CD4-positive, alpha-beta memory T cell (primary cell): ENCODE measurements at regions not wholly inside any gene's neighbourhood (a gene's known extent, or its start where the extent isn't known, plus 50 kb on each side); places are given as distances from the start of the nearest gene placed in this dataset.

Source experiments
- CTCF ChIA-PET: fragments of 350-600 bp; sonication (Branson Sonifier 250); formaldehyde crosslinking; loops from one replicate; lab custom pipeline; 2021; ENCODE audit warnings: inconsistent platforms; ENCODE audit not compliant: partially characterized antibody; lab: Charles Lee
- POLR2A ChIA-PET: fragments of 350-600 bp; sonication (Branson Sonifier 250); formaldehyde crosslinking; loops from one replicate; lab custom pipeline; 2021; ENCODE audit not compliant: partially characterized antibody; lab: Charles Lee
- DNase-seq, 5 donors: peaks; one replicate each; pipeline versions ENCODE4 v3.0.0 to v3.0.0-alpha.2; 2020 to 2022; ENCODE audit warnings: mixed read lengths in 1 of 5
- H3K27ac ChIP-seq: one replicate; pipeline ENCODE4 v1.7.0; 2013; ENCODE audit warnings: low read depth, low read length
- H3K27me3 ChIP-seq: 2 replicates; pipeline ENCODE4 v1.7.0; 2013; ENCODE audit warnings: mild to moderate bottlenecking, low read length, moderate library complexity; ENCODE audit not compliant: insufficient read depth
- H3K36me3 ChIP-seq: 2 replicates; pipeline ENCODE4 v1.7.0; 2013; ENCODE audit warnings: mild to moderate bottlenecking, low read length, moderate library complexity; ENCODE audit not compliant: insufficient read depth
- H3K4me1 ChIP-seq: 2 replicates; pipeline ENCODE4 v1.7.0; 2013; ENCODE audit warnings: mild to moderate bottlenecking, low read length, moderate library complexity; ENCODE audit not compliant: insufficient read depth
- H3K4me3 ChIP-seq, 2 donors: one replicate each; pipeline ENCODE4 v1.7.0; 2013; ENCODE audit warnings: low read length in 2 of 2, mild to moderate bottlenecking in 1 of 2
- H3K9me3 ChIP-seq, 2 donors: one replicate each; pipeline ENCODE4 v1.7.0; 2013; ENCODE audit warnings: low read length in 2 of 2, control low read depth in 1 of 2; ENCODE audit not compliant: control insufficient read depth in 1 of 2
- H3K27ac Mint-ChIP-seq, 7 donors: one replicate each; pipeline ENCODE4 v1.8.0; 2020 to 2021; ENCODE audit warnings: mixed read lengths in 7 of 7, mild to moderate bottlenecking in 6 of 7, inconsistent platforms in 3 of 7, moderate library complexity in 3 of 7
- H3K27me3 Mint-ChIP-seq, 2 donors: one replicate each; pipeline ENCODE4 v1.8.0; 2020 to 2021; ENCODE audit warnings: mixed read lengths in 2 of 2
- H3K36me3 Mint-ChIP-seq, 2 donors: one replicate each; pipeline ENCODE4 v1.8.0; 2020 to 2021; ENCODE audit warnings: mixed read lengths in 2 of 2, inconsistent platforms in 1 of 2, mild to moderate bottlenecking in 1 of 2
- H3K4me1 Mint-ChIP-seq, 4 donors: one replicate each; pipeline ENCODE4 v1.8.0; 2020 to 2021; ENCODE audit warnings: mixed read lengths in 4 of 4, mild to moderate bottlenecking in 1 of 4
- H3K4me3 Mint-ChIP-seq, 8 donors: one replicate each; pipeline ENCODE4 v1.8.0; 2020 to 2021; ENCODE audit warnings: mixed read lengths in 8 of 8, mild to moderate bottlenecking in 7 of 8, moderate library complexity in 6 of 8, inconsistent platforms in 3 of 8
- H3K9me3 Mint-ChIP-seq, 8 donors: one replicate each; pipeline ENCODE4 v1.8.0; 2020 to 2021; ENCODE audit warnings: mixed read lengths in 8 of 8, mild to moderate bottlenecking in 5 of 8, inconsistent platforms in 3 of 8, moderate library complexity in 1 of 8
- intact Hi-C: fragments of 100-400 bp; cut with micrococcal nuclease; formaldehyde crosslinking; loops from one replicate; pipeline ENCODE4 v1.15.1; 2023

DNA sequence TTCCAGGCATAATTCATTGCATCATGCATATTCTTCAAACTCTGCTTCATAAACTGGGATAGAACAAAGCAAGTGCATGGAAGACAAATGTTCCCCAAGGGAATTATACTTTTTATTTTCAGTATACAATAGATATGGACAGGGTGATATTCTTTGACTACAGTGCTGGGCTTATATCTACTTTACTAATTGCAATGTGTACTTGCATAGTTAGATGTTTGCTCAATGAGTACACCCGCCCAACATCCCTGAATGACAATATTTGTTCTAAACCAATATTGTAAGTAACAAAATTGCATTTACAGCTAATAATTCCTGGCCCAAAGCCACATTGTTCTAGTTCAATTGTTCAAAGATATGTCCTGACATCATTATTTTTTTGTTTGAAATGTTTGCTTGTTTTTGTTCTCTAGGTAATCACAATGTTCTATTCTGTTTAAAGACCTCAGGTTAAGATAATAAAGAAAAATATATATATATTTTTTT, 171.4 kb downstream of the PTN start:
- POLR2A ChIA-PET = no interaction called here
- Mint-ChIP-seq H3K9me3 (peaks cover 0 to 10% (median 4%) of the 10 kb centered on the region in 8 donors), H3K27me3 (no peaks in the 10 kb centered on the region), H3K4me3 (no peak overlapping the region), H3K4me1 (no peaks in the 10 kb centered on the region), H3K36me3 (no peaks in the 10 kb centered on the region), H3K27ac (no peak overlapping the region)
- no peaks in the 10 kb centered on the region for H3K9me3 ChIP-seq
- H3K27me3 ChIP-seq = no peaks in the 10 kb centered on the region
- intact Hi-C loops = no loop called here
- H3K4me1 ChIP-seq = no peaks in the 10 kb centered on the region
- DNase-seq = no peak
- H3K4me3 ChIP-seq = no peak overlapping the region
- no peak overlapping the region for H3K27ac ChIP-seq
- no peaks in the 10 kb centered on the region for H3K36me3 ChIP-seq
- CTCF ChIA-PET = no interaction called here

GRCh38 chr7:137169282-137169698, 174.2 kb downstream of the PTN start:
- no peaks in the 10 kb centered on the region for H3K36me3 ChIP-seq
- ChIA-PET POLR2A (no interaction called here), CTCF (no interaction called here)
- Mint-ChIP-seq H3K27me3 (no peaks in the 10 kb centered on the region), H3K9me3 (peaks cover 0 to 13% (median 5%) of the 10 kb centered on the region in 8 donors), H3K4me1 (no peaks in the 10 kb centered on the region), H3K4me3 (no peak overlapping the region), H3K36me3 (no peaks in the 10 kb centered on the region), H3K27ac (no peak overlapping the region)
- DNase-seq = no peak
- H3K27me3 ChIP-seq = no peaks in the 10 kb centered on the region
- H3K27ac ChIP-seq = no peak overlapping the region
- H3K4me1 ChIP-seq = no peaks in the 10 kb centered on the region
- H3K4me3 ChIP-seq = no peak overlapping the region
- no peaks in the 10 kb centered on the region for H3K9me3 ChIP-seq
- intact Hi-C loops = no loop called here

DNA sequence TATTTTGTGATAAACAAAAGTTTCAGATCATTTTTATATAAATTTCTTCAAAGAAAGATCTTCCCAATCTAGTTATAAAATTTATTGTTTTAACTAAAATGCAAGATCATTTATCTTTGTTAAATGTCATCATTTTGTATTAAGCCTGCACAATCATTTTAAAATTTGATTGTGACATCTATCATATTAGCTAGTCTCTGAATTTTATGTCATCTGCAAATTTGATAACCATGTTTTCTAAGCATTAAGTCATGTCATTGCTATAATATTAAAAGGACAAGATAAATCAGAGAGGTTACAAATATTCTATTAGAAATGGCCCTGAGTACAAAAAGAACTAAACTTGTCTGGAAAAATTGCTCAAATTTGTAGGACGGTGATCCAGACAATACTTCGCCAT, 175.9 kb downstream of the PTN start:
- Mint-ChIP-seq H3K36me3 (no peaks in the 10 kb centered on the region), H3K9me3 (peaks cover 0 to 14% (median 6%) of the 10 kb centered on the region in 8 donors), H3K4me1 (no peaks in the 10 kb centered on the region), H3K27me3 (no peaks in the 10 kb centered on the region), H3K4me3 (no peak overlapping the region), H3K27ac (no peak overlapping the region)
- no peak overlapping the region for H3K27ac ChIP-seq
- H3K36me3 ChIP-seq = no peaks in the 10 kb centered on the region
- no peaks in the 10 kb centered on the region for H3K4me1 ChIP-seq
- DNase-seq = no peak
- POLR2A ChIA-PET = no interaction called here
- no peaks in the 10 kb centered on the region for H3K27me3 ChIP-seq
- CTCF ChIA-PET = no interaction called here
- intact Hi-C loops = no loop called here
- H3K9me3 ChIP-seq = no peaks in the 10 kb centered on the region
- no peak overlapping the region for H3K4me3 ChIP-seq

- H3K27me3 Mint-ChIP-seq = no peaks in the 10 kb centered on the region
- Histone ChIP-seq H3K4me1 (no peaks in the 10 kb centered on the region), H3K4me3 (no peak overlapping the region), H3K36me3 (no peaks in the 10 kb centered on the region), H3K27me3 (no peaks in the 10 kb centered on the region), H3K9me3 (no peaks in the 10 kb centered on the region), H3K27ac (no peak overlapping the region)
- H3K9me3 Mint-ChIP-seq = peaks cover 0 to 21% (median 9%) of the 10 kb centered on the region in 8 donors
- intact Hi-C loops = no loop called here
- ChIA-PET POLR2A (no interaction called here), CTCF (no interaction called here)
- no peak overlapping the region for H3K4me3 Mint-ChIP-seq
- no peaks in the 10 kb centered on the region for H3K4me1 Mint-ChIP-seq
- no peak for DNase-seq
- no peaks in the 10 kb centered on the region for H3K36me3 Mint-ChIP-seq
- no peak overlapping the region for H3K27ac Mint-ChIP-seq
Measured at GRCh38 chr7:137166363-137166762, 177.2 kb downstream of the PTN start.

DNA sequence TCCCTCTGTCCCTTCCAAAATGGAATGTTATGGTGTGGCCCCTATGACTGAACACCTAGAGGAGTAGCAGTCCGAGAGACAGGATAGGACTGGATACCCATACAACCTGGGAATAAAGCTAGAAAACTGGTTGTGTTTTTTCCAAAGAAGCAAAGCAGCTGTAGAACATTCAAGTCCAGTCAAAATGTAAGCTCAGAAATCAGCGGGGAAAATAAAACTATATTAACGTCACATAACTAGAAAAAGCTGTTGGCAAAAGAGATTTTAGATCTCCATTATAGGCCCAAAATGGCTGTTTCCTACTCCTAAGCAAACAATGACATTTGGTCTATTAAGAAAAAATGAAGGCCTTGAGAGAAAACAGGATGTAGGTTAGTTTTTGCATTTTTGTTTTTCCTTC, 177.7 kb downstream of the PTN start:
- H3K4me3 Mint-ChIP-seq = no peak overlapping the region
- Histone ChIP-seq H3K27ac (no peak overlapping the region), H3K4me1 (no peaks in the 10 kb centered on the region), H3K36me3 (no peaks in the 10 kb centered on the region), H3K4me3 (no peak overlapping the region), H3K27me3 (no peaks in the 10 kb centered on the region), H3K9me3 (no peaks in the 10 kb centered on the region)
- H3K4me1 Mint-ChIP-seq = no peaks in the 10 kb centered on the region
- peaks cover 0 to 25% (median 12%) of the 10 kb centered on the region in 8 donors for H3K9me3 Mint-ChIP-seq
- intact Hi-C loops = no loop called here
- no peak overlapping the region for H3K27ac Mint-ChIP-seq
- H3K27me3 Mint-ChIP-seq = no peaks in the 10 kb centered on the region
- no peak for DNase-seq
- no peaks in the 10 kb centered on the region for H3K36me3 Mint-ChIP-seq
- ChIA-PET POLR2A (no interaction called here), CTCF (no interaction called here)

DNA sequence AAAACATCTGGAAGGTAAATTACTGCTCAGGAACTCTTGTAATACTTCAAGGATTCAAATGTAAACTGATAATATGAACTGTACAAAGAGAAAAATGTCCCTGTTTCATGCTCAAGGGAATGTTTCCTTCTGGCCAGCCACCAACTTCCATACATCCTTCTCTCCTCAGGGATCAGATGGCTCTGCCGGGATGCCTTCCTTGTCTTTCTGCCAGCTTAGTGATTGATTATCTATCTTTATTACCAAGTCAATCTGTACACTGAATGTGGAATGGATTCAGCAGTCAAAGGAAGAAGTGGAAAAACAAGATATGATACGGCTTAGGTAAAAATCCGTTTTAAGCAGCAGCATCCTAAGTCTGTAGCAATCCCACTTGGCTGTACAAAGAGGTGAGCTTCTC, 178.3 kb downstream of the PTN start:
- H3K27ac ChIP-seq = no peak overlapping the region
- H3K36me3 ChIP-seq = no peaks in the 10 kb centered on the region
- no peak overlapping the region for H3K4me3 Mint-ChIP-seq
- intact Hi-C loops = no loop called here
- no peaks in the 10 kb centered on the region for H3K4me1 Mint-ChIP-seq
- no peak overlapping the region for H3K27ac Mint-ChIP-seq
- H3K27me3 ChIP-seq = no peaks in the 10 kb centered on the region
- H3K4me1 ChIP-seq = no peaks in the 10 kb centered on the region
- H3K4me3 ChIP-seq = no peak overlapping the region
- no peaks in the 10 kb centered on the region for H3K9me3 ChIP-seq
- ChIA-PET CTCF (no interaction called here), POLR2A (no interaction called here)
- H3K9me3 Mint-ChIP-seq = peaks cover 0 to 25% (median 13%) of the 10 kb centered on the region in 8 donors
- DNase-seq = no peak
- H3K27me3 Mint-ChIP-seq = no peaks in the 10 kb centered on the region
- no peaks in the 10 kb centered on the region for H3K36me3 Mint-ChIP-seq

- Mint-ChIP-seq H3K4me3 (no peak overlapping the region), H3K27ac (no peak overlapping the region), H3K27me3 (no peaks in the 10 kb centered on the region), H3K4me1 (no peaks in the 10 kb centered on the region), H3K9me3 (peaks cover 0 to 26% (median 14%) of the 10 kb centered on the region in 8 donors), H3K36me3 (no peaks in the 10 kb centered on the region)
- no peaks in the 10 kb centered on the region for H3K36me3 ChIP-seq
- ChIA-PET POLR2A (no interaction called here), CTCF (no interaction called here)
- H3K4me1 ChIP-seq = no peaks in the 10 kb centered on the region
- intact Hi-C loops = no loop called here
- no peak overlapping the region for H3K4me3 ChIP-seq
- no peaks in the 10 kb centered on the region for H3K9me3 ChIP-seq
- no peaks in the 10 kb centered on the region for H3K27me3 ChIP-seq
- H3K27ac ChIP-seq = no peak overlapping the region
- no peak for DNase-seq
Measured at GRCh38 chr7:137164251-137164650, 179.3 kb downstream of the PTN start.

GRCh38 chr7:137160236-137160635, 183.3 kb downstream of the PTN start:
- peaks cover 0 to 41% (median 14%) of the 10 kb centered on the region in 8 donors for H3K9me3 Mint-ChIP-seq
- no peaks in the 10 kb centered on the region for H3K27me3 Mint-ChIP-seq
- CTCF ChIA-PET = no interaction called here
- intact Hi-C loops = no loop called here
- no peak overlapping the region for H3K4me3 Mint-ChIP-seq
- Histone ChIP-seq H3K27me3 (no peaks in the 10 kb centered on the region), H3K36me3 (no peaks in the 10 kb centered on the region), H3K9me3 (no peaks in the 10 kb centered on the region), H3K4me1 (no peaks in the 10 kb centered on the region), H3K27ac (no peak overlapping the region), H3K4me3 (no peak overlapping the region)
- no peak overlapping the region for H3K27ac Mint-ChIP-seq
- POLR2A ChIA-PET = no interaction called here
- no peak for DNase-seq
- no peaks in the 10 kb centered on the region for H3K4me1 Mint-ChIP-seq
- no peaks in the 10 kb centered on the region for H3K36me3 Mint-ChIP-seq
